Activated naive CD8-positive, alpha-beta T cell treated with anti-CD3 and anti-CD28 coated beads, Interleukin-2, amount 10 ng/mL, durations not matched to agents 7 days and 5 days (primary cell): ENCODE measurements at regions not wholly inside any gene's neighbourhood (a gene's known extent, or its start where the extent isn't known, plus 50 kb on each side); places are given as distances from the start of the nearest gene placed in this dataset.

ENCODE experiments used
- ATAC-seq: fragments of 150-1000 bp; cut with Tn5 transposase; one replicate; pipeline ENCODE4 v1.10.0; 2021; ENCODE audit warnings: low read depth, moderate library complexity
- POLR2A ChIA-PET: fragments of 350-600 bp; sonication (Branson Sonifier 250); formaldehyde crosslinking; loops from one replicate; lab custom pipeline; 2021; ENCODE audit warnings: antibody characterized with exemption; lab: Charles Lee
- DNase-seq: peaks from one replicate; pipeline ENCODE4 v3.0.0; 2021
- H3K27ac Mint-ChIP-seq: one replicate; pipeline ENCODE4 v1.8.0; 2022; ENCODE audit warnings: mild to moderate bottlenecking, mixed read lengths
- H3K27me3 Mint-ChIP-seq: one replicate; pipeline ENCODE4 v1.8.0; 2022; ENCODE audit warnings: mild to moderate bottlenecking, moderate library complexity, mixed read lengths
- H3K36me3 Mint-ChIP-seq: one replicate; pipeline ENCODE4 v1.8.0; 2021; ENCODE audit warnings: mild to moderate bottlenecking, mixed read lengths
- H3K4me1 Mint-ChIP-seq: one replicate; pipeline ENCODE4 v1.8.0; 2021; ENCODE audit warnings: mixed read lengths
- H3K4me3 Mint-ChIP-seq: one replicate; pipeline ENCODE4 v1.8.0; 2022; ENCODE audit warnings: mild to moderate bottlenecking, moderate library complexity, mixed read lengths
- H3K9me3 Mint-ChIP-seq: one replicate; pipeline ENCODE4 v1.8.0; 2021; ENCODE audit warnings: mixed read lengths

GRCh38 chr10:105707603-105708002, 1066.5 kb downstream of the SORCS3 start:
- H3K36me3 Mint-ChIP-seq: no peaks in the 10 kb centered on the region
- H3K9me3 Mint-ChIP-seq: peaks cover 7% of the 10 kb centered on the region
- ATAC-seq: no peak
- no peaks in the 10 kb centered on the region for H3K4me1 Mint-ChIP-seq
- POLR2A ChIA-PET: no interaction called here
- H3K27ac Mint-ChIP-seq: no peak overlapping the region
- no peak for DNase-seq
- no peak overlapping the region for H3K4me3 Mint-ChIP-seq
- no peaks in the 10 kb centered on the region for H3K27me3 Mint-ChIP-seq

- Mint-ChIP-seq H3K27ac (no peak overlapping the region), H3K9me3 (peaks cover 4% of the 10 kb centered on the region), H3K4me1 (no peaks in the 10 kb centered on the region), H3K27me3 (no peaks in the 10 kb centered on the region), H3K36me3 (no peaks in the 10 kb centered on the region), H3K4me3 (no peak overlapping the region)
- POLR2A ChIA-PET: no interaction called here
- no peak for ATAC-seq
- DNase-seq: no peak
These were observed 1065.4 kb downstream of the SORCS3 start for GRCh38 chr10:105706281-105707026.

GRCh38 chr10:105702211-105702610, 1061.1 kb downstream of the SORCS3 start:
- POLR2A ChIA-PET: no interaction called here
- H3K27ac Mint-ChIP-seq: no peak overlapping the region
- no peaks in the 10 kb centered on the region for H3K4me1 Mint-ChIP-seq
- H3K4me3 Mint-ChIP-seq: no peak overlapping the region
- no peaks in the 10 kb centered on the region for H3K36me3 Mint-ChIP-seq
- ATAC-seq: no peak
- H3K27me3 Mint-ChIP-seq: no peaks in the 10 kb centered on the region
- DNase-seq: no peak
- H3K9me3 Mint-ChIP-seq: no peaks in the 10 kb centered on the region

GRCh38 chr10:105700218-105700617, 1059.1 kb downstream of the SORCS3 start:
- Mint-ChIP-seq H3K4me1 (no peaks in the 10 kb centered on the region), H3K4me3 (no peak overlapping the region), H3K27me3 (no peaks in the 10 kb centered on the region), H3K27ac (no peak overlapping the region), H3K36me3 (no peaks in the 10 kb centered on the region), H3K9me3 (no peaks in the 10 kb centered on the region)
- POLR2A ChIA-PET: no interaction called here
- no peak for ATAC-seq
- DNase-seq: no peak

- POLR2A ChIA-PET: no interaction called here
- H3K9me3 Mint-ChIP-seq: no peaks in the 10 kb centered on the region
- ATAC-seq: no peak
These were observed 1058.4 kb downstream of the SORCS3 start for GRCh38 chr10:105699504-105699903.

GRCh38 chr10:105698592-105698991, 1057.5 kb downstream of the SORCS3 start:
- no peaks in the 10 kb centered on the region for H3K9me3 Mint-ChIP-seq
- no peaks in the 10 kb centered on the region for H3K36me3 Mint-ChIP-seq
- no peak overlapping the region for H3K27ac Mint-ChIP-seq
- no peak overlapping the region for H3K4me3 Mint-ChIP-seq
- DNase-seq (no peak), ATAC-seq (no peak)
- no peaks in the 10 kb centered on the region for H3K27me3 Mint-ChIP-seq
- POLR2A ChIA-PET: no interaction called here
- H3K4me1 Mint-ChIP-seq: no peaks in the 10 kb centered on the region

More at GRCh38 chr10:105699504-105699903, 1058.4 kb downstream of the SORCS3 start:
- H3K4me3 Mint-ChIP-seq: no peak overlapping the region
- H3K4me1 Mint-ChIP-seq: no peaks in the 10 kb centered on the region
- no peak overlapping the region for H3K27ac Mint-ChIP-seq
- H3K36me3 Mint-ChIP-seq: no peaks in the 10 kb centered on the region
- DNase-seq: no peak
- H3K27me3 Mint-ChIP-seq: no peaks in the 10 kb centered on the region

- POLR2A ChIA-PET: no interaction called here
- Mint-ChIP-seq H3K4me3 (no peak overlapping the region), H3K36me3 (no peaks in the 10 kb centered on the region), H3K4me1 (no peaks in the 10 kb centered on the region), H3K27me3 (no peaks in the 10 kb centered on the region), H3K9me3 (no peaks in the 10 kb centered on the region), H3K27ac (no peak overlapping the region)
- DNase-seq (no peak), ATAC-seq (no peak)
These were observed 1056.2 kb downstream of the SORCS3 start for GRCh38 chr10:105697290-105697780.

GRCh38 chr10:105691811-105692210, 1050.7 kb downstream of the SORCS3 start:
- no peak overlapping the region for H3K4me3 Mint-ChIP-seq
- H3K27me3 Mint-ChIP-seq: no peaks in the 10 kb centered on the region
- no peaks in the 10 kb centered on the region for H3K4me1 Mint-ChIP-seq
- POLR2A ChIA-PET: no interaction called here
- no peaks in the 10 kb centered on the region for H3K9me3 Mint-ChIP-seq
- no peak overlapping the region for H3K27ac Mint-ChIP-seq
- ATAC-seq: no peak
- H3K36me3 Mint-ChIP-seq: no peaks in the 10 kb centered on the region
- no peak for DNase-seq

- H3K9me3 Mint-ChIP-seq: peaks cover 6% of the 10 kb centered on the region
- H3K4me3 Mint-ChIP-seq: no peak overlapping the region
- POLR2A ChIA-PET: no interaction called here
- H3K27ac Mint-ChIP-seq: no peak overlapping the region
- no peaks in the 10 kb centered on the region for H3K4me1 Mint-ChIP-seq
- no peaks in the 10 kb centered on the region for H3K27me3 Mint-ChIP-seq
- DNase-seq (no peak), ATAC-seq (no peak)
- H3K36me3 Mint-ChIP-seq: no peaks in the 10 kb centered on the region
These were observed 1041.8 kb downstream of the SORCS3 start for GRCh38 chr10:105682911-105683310.

- Mint-ChIP-seq H3K9me3 (peaks cover 8% of the 10 kb centered on the region), H3K4me1 (no peaks in the 10 kb centered on the region), H3K27ac (no peak overlapping the region), H3K4me3 (no peak overlapping the region), H3K36me3 (no peaks in the 10 kb centered on the region), H3K27me3 (no peaks in the 10 kb centered on the region)
- POLR2A ChIA-PET: no interaction called here
- DNase-seq (no peak), ATAC-seq (no peak)
These were observed 1040.0 kb downstream of the SORCS3 start for GRCh38 chr10:105681051-105681450.

GRCh38 chr10:105679781-105680180, 1038.7 kb downstream of the SORCS3 start:
- ATAC-seq (no peak), DNase-seq (no peak)
- Mint-ChIP-seq H3K27me3 (no peaks in the 10 kb centered on the region), H3K36me3 (no peaks in the 10 kb centered on the region), H3K27ac (no peak overlapping the region), H3K9me3 (peaks cover 4% of the 10 kb centered on the region), H3K4me1 (no peaks in the 10 kb centered on the region), H3K4me3 (no peak overlapping the region)
- POLR2A ChIA-PET: no interaction called here

- Mint-ChIP-seq H3K27me3 (no peaks in the 10 kb centered on the region), H3K9me3 (peaks cover 6% of the 10 kb centered on the region), H3K4me1 (no peaks in the 10 kb centered on the region), H3K4me3 (no peak overlapping the region), H3K36me3 (no peaks in the 10 kb centered on the region), H3K27ac (no peak overlapping the region)
- DNase-seq (no peak), ATAC-seq (no peak)
- POLR2A ChIA-PET: no interaction called here
These were observed 1034.2 kb downstream of the SORCS3 start for GRCh38 chr10:105675333-105675732.

- Mint-ChIP-seq H3K4me3 (no peak overlapping the region), H3K9me3 (peaks cover 6% of the 10 kb centered on the region), H3K4me1 (no peaks in the 10 kb centered on the region), H3K27ac (no peak overlapping the region), H3K36me3 (no peaks in the 10 kb centered on the region), H3K27me3 (no peaks in the 10 kb centered on the region)
- POLR2A ChIA-PET: no interaction called here
- ATAC-seq (no peak), DNase-seq (no peak)
These were observed 1033.4 kb downstream of the SORCS3 start for GRCh38 chr10:105674448-105674847.

GRCh38 chr10:105658696-105659095, 1017.6 kb downstream of the SORCS3 start:
- Mint-ChIP-seq H3K27me3 (no peaks in the 10 kb centered on the region), H3K4me1 (no peaks in the 10 kb centered on the region), H3K36me3 (no peaks in the 10 kb centered on the region), H3K4me3 (no peak overlapping the region), H3K9me3 (no peaks in the 10 kb centered on the region), H3K27ac (no peak overlapping the region)
- no peak for ATAC-seq
- POLR2A ChIA-PET: no interaction called here
- DNase-seq: no peak
